OCI-LY3 (cell line): ENCODE measurements at regions not wholly inside any gene's neighbourhood (a gene's known extent, or its start where the extent isn't known, plus 50 kb on each side); places are given as distances from the start of the nearest gene placed in this dataset.

ENCODE experiments used
- H2AFZ ChIP-seq: fragments of 200-600, 300-600 bp; shearing (Covaris generic); 2 replicates; pipeline ENCODE4 v1.6.0; 2014; ENCODE audit warnings: antibody characterized with exemption, low read depth, low read length
- H3K27ac ChIP-seq: fragments of 200-600, 300-600 bp; sonication (generic); 2 replicates; pipeline ENCODE4 v1.5.1; 2014; ENCODE audit warnings: mild to moderate bottlenecking, low read length, moderate library complexity, mixed read lengths
- H3K27me3 ChIP-seq: fragments of 200-600, 300-600 bp; sonication (generic); 2 replicates; pipeline ENCODE4 v1.6.1; 2014; ENCODE audit warnings: low read depth, low read length, mixed read lengths
- H3K36me3 ChIP-seq: fragments of 200-600, 300-600 bp; sonication (generic); replicated peaks from 2 replicates; pipeline ENCODE3; 2014; ENCODE audit warnings: low read depth, low read length, mixed read lengths
- H3K4me1 ChIP-seq: fragments of 300-600, 200-600 bp; sonication (generic); 2 replicates; pipeline ENCODE4 v1.6.1; 2014; ENCODE audit warnings: low read length, mixed read lengths
- H3K4me2 ChIP-seq: fragments of 200-600, 300-600 bp; sonication (generic); 2 replicates; pipeline ENCODE4 v1.6.1; 2014; ENCODE audit warnings: low read length, mixed read lengths
- H3K4me3 ChIP-seq: fragments of 300-600, 200-600 bp; sonication (generic); 2 replicates; pipeline ENCODE4 v1.5.1; 2014; ENCODE audit warnings: antibody characterized with exemption, mild to moderate bottlenecking, low read length, moderate library complexity
- H3K79me2 ChIP-seq: fragments of 300-600, 200-600 bp; shearing (Covaris generic); 2 replicates; pipeline ENCODE4 v1.6.1; 2014; ENCODE audit warnings: mild to moderate bottlenecking, low read length, mixed read lengths
- H3K9ac ChIP-seq: fragments of 300-600, 200-600 bp; shearing (Covaris generic); 2 replicates; pipeline ENCODE4 v1.6.0; 2014; ENCODE audit warnings: mild to moderate bottlenecking, low read length, moderate library complexity
- H3K9me3 ChIP-seq: fragments of 200-600, 300-600 bp; shearing (Covaris generic); 2 replicates; pipeline ENCODE4 v1.6.1; 2014; ENCODE audit warnings: low read length, mixed read lengths; ENCODE audit not compliant: insufficient read depth
- H4K20me1 ChIP-seq: fragments of 200-600, 300-600 bp; sonication (generic); 2 replicates; pipeline ENCODE4 v1.6.1; 2016; ENCODE audit warnings: low read length, mixed read lengths; ENCODE audit not compliant: insufficient read depth
- CTCF ChIP-seq: fragments of 200-600, 300-600 bp; sonication (generic); IDR thresholded peaks from 2 replicates; pipeline ENCODE4 v1.5.1; 2014; ENCODE audit warnings: antibody characterized with exemption, low read length, low read depth
- EZH2phosphoT487 ChIP-seq: fragments of 200-600 bp; shearing (Covaris generic); IDR thresholded peaks from 2 replicates; pipeline ENCODE4 v1.6.1; 2018; ENCODE audit warnings: antibody characterized with exemption, mixed run types, low read depth

- no peaks in the 10 kb centered on the region for H3K36me3 ChIP-seq
- no peak overlapping the region for H2AFZ ChIP-seq
- no peaks in the 10 kb centered on the region for H3K79me2 ChIP-seq
- no peaks in the 10 kb centered on the region for H3K27me3 ChIP-seq
- H3K4me2 ChIP-seq = no peak overlapping the region
- no peaks in the 10 kb centered on the region for H4K20me1 ChIP-seq
- TF ChIP-seq CTCF (no peak), EZH2phosphoT487 (no peak)
- H3K9ac ChIP-seq = no peak overlapping the region
- 0 out of 2 replicates have a peak, but pooled peaks cover 4% of the 10 kb centered on the region for H3K4me1 ChIP-seq
- peaks cover 6% of the 10 kb centered on the region; the same call in 1 of the 2 replicates for H3K9me3 ChIP-seq
- H3K27ac ChIP-seq = no peak overlapping the region
- no peak overlapping the region for H3K4me3 ChIP-seq
These were observed 61.9 kb upstream of the PTPRZ1 start for GRCh38 chr7:121810831-121811672.

- H3K4me1 ChIP-seq = 0 out of 2 replicates have a peak, but pooled peaks cover 4% of the 10 kb centered on the region
- no peak for TF ChIP-seq CTCF
- no peak for TF ChIP-seq EZH2phosphoT487
- H4K20me1 ChIP-seq = no peaks in the 10 kb centered on the region
- H3K4me2 ChIP-seq = no peak overlapping the region
- H3K27me3 ChIP-seq = no peaks in the 10 kb centered on the region
- peaks cover 6% of the 10 kb centered on the region; the same call in 1 of the 2 replicates for H3K9me3 ChIP-seq
- no peak overlapping the region for H2AFZ ChIP-seq
- no peak overlapping the region for H3K4me3 ChIP-seq
- H3K9ac ChIP-seq = no peak overlapping the region
- H3K36me3 ChIP-seq = no peaks in the 10 kb centered on the region
- no peaks in the 10 kb centered on the region for H3K79me2 ChIP-seq
- H3K27ac ChIP-seq = no peak overlapping the region
These were observed 65.9 kb upstream of the PTPRZ1 start for GRCh38 chr7:121807078-121807477.

- no peaks in the 10 kb centered on the region for H3K27me3 ChIP-seq
- H3K9ac ChIP-seq = no peak overlapping the region
- H3K36me3 ChIP-seq = no peaks in the 10 kb centered on the region
- H2AFZ ChIP-seq = no peak overlapping the region
- H3K79me2 ChIP-seq = no peaks in the 10 kb centered on the region
- H3K4me2 ChIP-seq = no peak overlapping the region
- no peaks in the 10 kb centered on the region for H3K4me1 ChIP-seq
- H3K4me3 ChIP-seq = no peak overlapping the region
- no peaks in the 10 kb centered on the region for H4K20me1 ChIP-seq
- H3K9me3 ChIP-seq = peaks cover 6% of the 10 kb centered on the region; the same call in 1 of the 2 replicates
- no peak overlapping the region for H3K27ac ChIP-seq
- TF ChIP-seq CTCF (no peak), EZH2phosphoT487 (no peak)
These were observed 69.9 kb upstream of the PTPRZ1 start for GRCh38 chr7:121803039-121803438.

GRCh38 chr7:121800916-121801675 lies 71.9 kb upstream of the PTPRZ1 start:
- Histone ChIP-seq H3K36me3 (no peaks in the 10 kb centered on the region), H4K20me1 (no peaks in the 10 kb centered on the region), H2AFZ (no peak overlapping the region), H3K9me3 (no peaks in the 10 kb centered on the region), H3K27me3 (no peaks in the 10 kb centered on the region), H3K79me2 (no peaks in the 10 kb centered on the region), H3K9ac (no peak overlapping the region), H3K4me1 (no peaks in the 10 kb centered on the region), H3K27ac (no peak overlapping the region), H3K4me3 (no peak overlapping the region), H3K4me2 (no peak overlapping the region)
- TF ChIP-seq EZH2phosphoT487 (no peak), CTCF (no peak)
